Colonic mucosa (tissue), 4 donors: ENCODE measurements at regions not wholly inside any gene's neighbourhood (a gene's known extent, or its start where the extent isn't known, plus 50 kb on each side); places are given as distances from the start of the nearest gene placed in this dataset.

Experiments
- DNase-seq: peaks from one replicate; pipeline ENCODE4 v3.0.0-alpha.2; 2020
- H3K27ac ChIP-seq: fragments of 200-600 bp; one replicate; pipeline ENCODE4 v1.8.0; 2021
- H3K27me3 ChIP-seq: fragments of 200-600 bp; one replicate; pipeline ENCODE4 v1.8.0; 2021
- H3K36me3 ChIP-seq: fragments of 200-600 bp; one replicate; pipeline ENCODE4 v1.8.0; 2021
- H3K4me1 ChIP-seq: fragments of 200-600 bp; one replicate; pipeline ENCODE4 v1.8.0; 2021; ENCODE audit warnings: mild to moderate bottlenecking
- H3K4me3 ChIP-seq: fragments of 200-600 bp; one replicate; pipeline ENCODE4 v1.8.0; 2021
- H3K9ac ChIP-seq, 2 donors: one replicate each; pipeline ENCODE4 v1.7.0; 2013; ENCODE audit warnings: control low read depth in 2 of 2, low read depth in 2 of 2, low read length in 2 of 2
- H3K9me3 ChIP-seq: fragments of 200-600 bp; one replicate; pipeline ENCODE4 v1.8.0; 2021
- CTCF ChIP-seq: fragments of 200-600 bp; IDR thresholded peaks from one replicate; pipeline ENCODE4 v1.8.0; 2022; ENCODE audit warnings: antibody characterized with exemption, mild to moderate bottlenecking
- intact Hi-C: fragments of 100-400 bp; cut with DNase I; formaldehyde crosslinking; loops from one replicate; pipeline ENCODE4 v1.14.1; 2022
- donor health status: healthy.
- donor health status: DM: no; HTN: no; CAD: no.
- donor health status: DM: no; HTN: no; CAD: no.

GRCh38 chr1:188706742-188707141 lies 1770.9 kb downstream of the BRINP3 start:
- Histone ChIP-seq H3K4me3 (no peak overlapping the region), H3K9me3 (no peaks in the 10 kb centered on the region), H3K27me3 (no peaks in the 10 kb centered on the region), H3K4me1 (no peaks in the 10 kb centered on the region), H3K27ac (no peak overlapping the region), H3K36me3 (no peaks in the 10 kb centered on the region), H3K9ac (no peak overlapping the region)
- intact Hi-C loops, result no loop called here
- no peak for TF ChIP-seq CTCF
- DNase-seq, result no peak

GRCh38 chr1:188708795-188709535 lies 1768.7 kb downstream of the BRINP3 start:
- intact Hi-C loops, result no loop called here
- DNase-seq, result no peak
- TF ChIP-seq CTCF, result no peak

GRCh38 chr1:188715566-188715965 lies 1762.1 kb downstream of the BRINP3 start:
- intact Hi-C loops, result no loop called here
- Histone ChIP-seq H3K4me3 (no peak overlapping the region), H3K4me1 (no peaks in the 10 kb centered on the region), H3K36me3 (no peaks in the 10 kb centered on the region), H3K27me3 (no peaks in the 10 kb centered on the region), H3K9me3 (no peaks in the 10 kb centered on the region), H3K27ac (no peak overlapping the region), H3K9ac (no peak overlapping the region)
- TF ChIP-seq CTCF, result no peak
- no peak for DNase-seq

More at GRCh38 chr1:188708795-188709535, 1768.7 kb downstream of the BRINP3 start:
- no peak overlapping the region for H3K9ac ChIP-seq
- H3K4me3 ChIP-seq, result no peak overlapping the region
- H3K36me3 ChIP-seq, result no peaks in the 10 kb centered on the region
- H3K27ac ChIP-seq, result no peak overlapping the region
- no peaks in the 10 kb centered on the region for H3K9me3 ChIP-seq
- no peaks in the 10 kb centered on the region for H3K27me3 ChIP-seq
- H3K4me1 ChIP-seq, result no peaks in the 10 kb centered on the region

- Histone ChIP-seq H3K27ac (no peak overlapping the region), H3K9me3 (no peaks in the 10 kb centered on the region), H3K4me1 (no peaks in the 10 kb centered on the region), H3K27me3 (no peaks in the 10 kb centered on the region), H3K9ac (no peak overlapping the region), H3K4me3 (no peak overlapping the region), H3K36me3 (no peaks in the 10 kb centered on the region)
- TF ChIP-seq CTCF, result no peak
- DNase-seq, result no peak
- intact Hi-C loops, result no loop called here
Observed at GRCh38 chr1:188719735-188720134, 1757.9 kb downstream of the BRINP3 start.

GRCh38 chr1:188723332-188724020 lies 1754.2 kb downstream of the BRINP3 start:
- H3K4me1 ChIP-seq, result no peaks in the 10 kb centered on the region
- intact Hi-C loops, result no loop called here
- TF ChIP-seq CTCF, result no peak
- no peaks in the 10 kb centered on the region for H3K27me3 ChIP-seq
- H3K9ac ChIP-seq, result no peak overlapping the region
- DNase-seq, result no peak
- H3K9me3 ChIP-seq, result no peaks in the 10 kb centered on the region
- H3K4me3 ChIP-seq, result no peak overlapping the region
- H3K27ac ChIP-seq, result no peak overlapping the region
- no peaks in the 10 kb centered on the region for H3K36me3 ChIP-seq
